ENCODE measurements at regions not wholly inside any gene's neighbourhood (a gene's known extent, or its start where the extent isn't known, plus 50 kb on each side); places are given as distances from the start of the nearest gene placed in this dataset.

- CTCF ChIA-PET (ENCODE audit: low intra/inter-chr PET ratio, low total read pairs) = no interaction called here
- no peak overlapping the region for H3K27ac ChIP-seq (ENCODE audit: extremely low read length, insufficient read depth, low read length)
Observed at GRCh38 chr9:99511723-99512122, 289.6 kb downstream of the SEC61B start.

GRCh38 chr9:99513441-99514112, 291.5 kb downstream of the SEC61B start:
- ChIA-PET POLR2A (no interaction called here), CTCF (ENCODE audit: low intra/inter-chr PET ratio, low total read pairs) (no interaction called here)
- no peak overlapping the region for H3K9ac ChIP-seq (ENCODE audit: insufficient read depth, low read depth, low read length)
- no peak overlapping the region for H3K27ac ChIP-seq (ENCODE audit: extremely low read length, insufficient read depth, low read length)
- H3K4me2 ChIP-seq (ENCODE audit: low read depth, low read length) = no peak overlapping the region
- no peak overlapping the region for H3K4me3 ChIP-seq (replicated peaks in 1 of 3; ENCODE audit: insufficient read depth in 1 of 3, low read depth in 2 of 3, low read length in 3 of 3)
- DNase-seq (ENCODE audit: low spot score) = no peak
- no peaks in the 10 kb centered on the region for H3K4me1 ChIP-seq (ENCODE audit: insufficient read depth, low read length)
- no peaks in the 10 kb centered on the region for H3K79me2 ChIP-seq (ENCODE audit: insufficient read depth, low read length)
- BruUV-seq (replicated peaks) = no TSS peak
- no peaks in the 10 kb centered on the region for H3K36me3 ChIP-seq (replicated peaks in 1 of 2; ENCODE audit: control insufficient read depth in 1 of 2, insufficient read depth in 2 of 2, low read length in 2 of 2)
- H3K27me3 ChIP-seq (ENCODE audit: control insufficient read depth in 1 of 2, insufficient read depth in 2 of 2, low read length in 2 of 2) = no peaks in the 10 kb centered on the region
- in situ Hi-C loops (cut with HindIII; ENCODE audit: extremely low pct_ligation_motif_present, low pct_unique_long_range_greater_than_20kb) (no loop called here), intact Hi-C loops (cut with micrococcal nuclease; ENCODE audit: unreplicated experiment) (no loop called here)
- H4K20me1 ChIP-seq (ENCODE audit: insufficient read depth, low read length) = no peaks in the 10 kb centered on the region
- no peak for ATAC-seq
- no peaks in the 10 kb centered on the region for H3K9me3 ChIP-seq (ENCODE audit: low read length)
- FAIRE-seq = no peak
- TF ChIP-seq ZSCAN12 (CRISPR knock-in tag; IDR thresholded peaks at IDR 0.05) = no peak
- TF ChIP-seq HNF4A (CRISPR knock-in tag; IDR thresholded peaks at IDR 0.05) = no peak
- TF ChIP-seq ZNF605 (CRISPR knock-in tag; IDR thresholded peaks at IDR 0.05) = no peak
- no peak for TF ChIP-seq ZFP91 (CRISPR knock-in tag; IDR thresholded peaks at IDR 0.05; ENCODE audit: borderline replicate concordance)
- TF ChIP-seq ZNF292 (CRISPR knock-in tag; IDR thresholded peaks at IDR 0.05; ENCODE audit: borderline replicate concordance, low read depth) = no peak
- no peak for TF ChIP-seq PLSCR1 (CRISPR knock-in tag; IDR thresholded peaks at IDR 0.05; ENCODE audit: borderline replicate concordance)
- TF ChIP-seq ZSCAN5A (CRISPR knock-in tag; IDR thresholded peaks at IDR 0.05; ENCODE audit: borderline replicate concordance) = no peak
- WGBS (ENCODE audit: low lambda C conversion rate) = 0% methylated on average over 1 of the region's 2 CpGs
- no peak overlapping the region for H2AFZ ChIP-seq (ENCODE audit: low read length)

More at GRCh38 chr9:99511723-99512122, 289.6 kb downstream of the SEC61B start:
- in situ Hi-C loops (cut with HindIII; ENCODE audit: extremely low pct_ligation_motif_present, low pct_unique_long_range_greater_than_20kb) (no loop called here), intact Hi-C loops (cut with micrococcal nuclease; ENCODE audit: unreplicated experiment) (no loop called here)
- Histone ChIP-seq H3K36me3 (replicated peaks in 1 of 2; ENCODE audit: control insufficient read depth in 1 of 2, insufficient read depth in 2 of 2, low read length in 2 of 2) (no peaks in the 10 kb centered on the region), H3K4me2 (ENCODE audit: low read depth, low read length) (no peak overlapping the region), H3K79me2 (ENCODE audit: insufficient read depth, low read length) (no peaks in the 10 kb centered on the region), H3K27me3 (ENCODE audit: control insufficient read depth in 1 of 2, insufficient read depth in 2 of 2, low read length in 2 of 2) (no peaks in the 10 kb centered on the region), H3K4me3 (replicated peaks in 1 of 3; ENCODE audit: insufficient read depth in 1 of 3, low read depth in 2 of 3, low read length in 3 of 3) (no peak overlapping the region), H3K9me3 (ENCODE audit: low read length) (no peaks in the 10 kb centered on the region), H4K20me1 (ENCODE audit: insufficient read depth, low read length) (no peaks in the 10 kb centered on the region), H3K4me1 (ENCODE audit: insufficient read depth, low read length) (no peaks in the 10 kb centered on the region), H2AFZ (ENCODE audit: low read length) (no peak overlapping the region), H3K9ac (ENCODE audit: insufficient read depth, low read depth, low read length) (no peak overlapping the region)
- no peak for TF ChIP-seq PHF20 (CRISPR knock-in tag; IDR thresholded peaks at IDR 0.05)
- TF ChIP-seq POLR2G (IDR thresholded peaks at IDR 0.05; ENCODE audit: low read depth, low read length) = no peak
- no peak for TF ChIP-seq ZFP36 (IDR thresholded peaks at IDR 0.05; ENCODE audit: borderline replicate concordance, low read depth, low read length, partially characterized antibody)
- ATAC-seq = no peak
- 0% methylated on average over 2 of the region's 3 CpGs for whole genome bisulfite sequencing (ENCODE audit: low lambda C conversion rate)
- POLR2A ChIA-PET = no interaction called here
- no peak for DNase-seq (ENCODE audit: low spot score)
- FAIRE-seq = no peak
- BruUV-seq (replicated peaks) = no TSS peak
